Tibial nerve (tissue), 4 donors: ENCODE measurements at regions not wholly inside any gene's neighbourhood (a gene's known extent, or its start where the extent isn't known, plus 50 kb on each side); places are given as distances from the start of the nearest gene placed in this dataset.

Source experiments
- CTCF ChIP-seq, 5 experiments: fragments of 200-600 bp in 3 of 5; fragments of 450-650 bp in 2 of 5; sonication (generic) in 3 of 5; IDR thresholded peaks; one replicate each; pipeline ENCODE4 v1.5.1; 2016 to 2019; ENCODE audit warnings: antibody characterized with exemption in 5 of 5, mild to moderate bottlenecking in 3 of 5, moderate library complexity in 2 of 5
- EP300 ChIP-seq, 2 donors: sonication (generic); formaldehyde crosslinking; IDR thresholded peaks; one replicate each; pipeline ENCODE4 v1.6.1; 2017; ENCODE audit warnings: antibody characterized with exemption in 2 of 2, mild to moderate bottlenecking in 1 of 2
- POLR2A ChIP-seq, 2 donors: fragments of 450-650 bp; IDR thresholded peaks; one replicate each; pipeline ENCODE4 v1.6.1; 2017; ENCODE audit warnings: antibody characterized with exemption in 2 of 2, mild to moderate bottlenecking in 2 of 2, moderate library complexity in 2 of 2

GRCh38 chr1:199084293-199084692, 445.5 kb downstream of the PTPRC start:
- no peak for TF ChIP-seq POLR2A (IDR thresholded peaks at IDR 0.05)
- TF ChIP-seq CTCF (IDR thresholded peaks at IDR 0.05), result no peak
- no peak for TF ChIP-seq EP300 (IDR thresholded peaks at IDR 0.05)
